Stimulated activated CD8-positive, alpha-beta memory T cell treated with anti-CD3 and anti-CD28 coated beads, Interleukin-4, amount 100 ng/mL, for 1 hour (primary cell): ENCODE measurements at regions not wholly inside any gene's neighbourhood (a gene's known extent, or its start where the extent isn't known, plus 50 kb on each side); places are given as distances from the start of the nearest gene placed in this dataset.

ENCODE experiments used
- DNase-seq, 2 donors: peaks; one replicate each; pipeline ENCODE4 v3.0.0-alpha.2; 2020; ENCODE audit warnings: low read depth in 2 of 2, low spot score in 1 of 2

DNA sequence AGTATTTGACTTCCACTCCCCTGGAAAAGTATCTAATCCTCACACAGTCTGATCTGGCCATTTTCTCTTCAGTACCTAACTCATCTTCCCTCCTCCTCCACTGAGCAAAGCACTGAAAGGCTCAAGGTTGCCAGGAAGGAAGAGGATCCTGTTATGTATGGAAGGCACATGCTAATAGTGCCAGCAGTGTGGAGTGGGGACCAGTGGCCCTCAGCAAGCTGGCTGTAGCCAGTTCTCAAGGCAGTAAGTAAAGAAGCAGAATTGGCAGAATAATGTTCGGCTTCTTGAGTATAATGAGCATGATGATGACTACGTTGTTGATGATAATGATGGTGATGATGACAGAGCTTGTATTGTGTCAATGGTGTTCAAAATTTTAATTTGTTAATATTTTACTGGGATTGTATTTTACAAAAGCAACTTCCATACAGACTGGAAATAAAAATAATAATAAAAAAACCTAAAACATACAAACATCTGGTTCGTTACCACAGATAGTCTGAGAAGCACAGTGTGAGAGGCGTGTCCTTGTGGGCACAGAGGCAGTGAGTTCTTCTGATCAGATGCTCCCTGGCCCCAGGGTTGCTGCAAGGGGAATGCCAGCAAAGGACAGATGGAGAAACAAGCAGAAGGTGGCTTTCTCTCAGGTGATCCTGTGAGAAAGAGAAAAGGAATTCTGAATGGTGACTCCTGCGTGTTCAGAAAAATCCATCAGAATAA, 528.8 kb downstream of the CMPK2 start:
- no peak for DNase-seq

DNA sequence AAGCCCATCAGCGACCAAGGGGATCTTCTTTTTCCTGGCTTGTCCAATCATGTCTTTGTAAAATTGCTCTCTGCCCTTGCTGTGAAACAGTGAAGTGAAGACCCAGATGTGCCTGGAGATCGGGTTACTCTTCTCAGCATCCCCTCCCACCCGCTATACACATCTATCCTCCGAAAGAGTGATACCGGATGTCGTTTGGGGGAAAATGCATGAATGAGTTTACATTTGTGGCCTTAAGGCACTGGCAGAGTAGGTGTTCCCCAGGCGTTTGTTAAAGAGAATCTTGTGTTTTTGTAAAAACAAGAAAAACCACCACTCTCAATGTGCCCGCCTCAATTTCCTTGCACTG, 528.3 kb downstream of the CMPK2 start:
- no peak for DNase-seq

DNA sequence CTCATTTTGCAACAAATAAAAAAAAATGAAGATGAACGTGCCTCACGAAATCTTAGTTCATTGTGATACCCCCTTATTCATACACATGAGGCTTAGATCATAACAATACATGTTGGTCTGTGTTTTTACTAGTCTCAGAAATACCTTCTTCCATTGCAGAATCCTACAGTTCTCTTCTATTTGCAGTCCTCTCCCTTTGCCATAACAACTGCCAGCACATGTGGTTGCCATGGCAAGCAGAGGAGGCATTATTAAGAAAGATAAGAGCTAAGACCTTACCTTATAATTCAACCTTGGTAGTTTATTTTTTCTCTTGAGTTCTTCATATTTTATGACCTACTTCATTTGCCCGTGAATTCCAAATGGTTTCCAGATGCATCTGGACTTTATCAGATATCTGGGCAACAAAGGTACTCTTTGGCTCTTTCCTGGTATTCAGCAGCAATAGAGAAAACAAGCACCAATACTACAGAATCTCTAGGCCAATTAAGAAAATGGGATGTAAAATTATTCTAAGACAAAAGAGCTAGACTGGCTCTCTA, 524.0 kb downstream of the CMPK2 start:
- no peak for DNase-seq

DNA sequence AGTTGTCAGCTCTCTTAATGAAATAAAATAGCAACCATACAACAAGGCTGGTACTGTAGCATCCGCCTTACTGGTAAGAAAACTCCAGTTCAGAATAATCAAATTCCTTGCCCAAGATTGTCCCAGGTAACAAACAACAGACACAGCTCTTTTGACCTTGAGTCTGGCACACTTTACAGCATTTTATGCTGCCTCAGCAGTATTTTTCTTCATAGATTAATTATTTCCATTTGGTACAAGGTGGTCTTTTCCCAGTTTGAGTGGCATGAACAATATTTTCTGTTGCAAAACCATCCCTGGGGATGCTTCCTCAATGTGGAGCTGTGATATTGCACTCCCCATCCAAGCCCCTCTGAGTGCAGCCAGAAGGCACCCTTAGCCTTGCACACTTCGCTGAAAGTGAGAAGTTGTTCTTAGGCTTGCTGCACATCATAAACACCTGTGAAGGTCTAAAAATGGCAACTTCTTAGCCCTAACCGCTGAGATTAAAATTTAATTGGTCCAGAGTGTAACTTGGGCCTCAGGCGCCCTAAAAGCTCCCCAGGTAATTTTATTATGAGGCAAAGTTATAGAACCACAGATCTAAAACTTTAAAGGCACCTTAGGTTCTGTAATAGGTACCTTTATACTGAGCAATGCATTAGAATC, 523.3 kb downstream of the CMPK2 start:
- DNase-seq: no peak

DNA sequence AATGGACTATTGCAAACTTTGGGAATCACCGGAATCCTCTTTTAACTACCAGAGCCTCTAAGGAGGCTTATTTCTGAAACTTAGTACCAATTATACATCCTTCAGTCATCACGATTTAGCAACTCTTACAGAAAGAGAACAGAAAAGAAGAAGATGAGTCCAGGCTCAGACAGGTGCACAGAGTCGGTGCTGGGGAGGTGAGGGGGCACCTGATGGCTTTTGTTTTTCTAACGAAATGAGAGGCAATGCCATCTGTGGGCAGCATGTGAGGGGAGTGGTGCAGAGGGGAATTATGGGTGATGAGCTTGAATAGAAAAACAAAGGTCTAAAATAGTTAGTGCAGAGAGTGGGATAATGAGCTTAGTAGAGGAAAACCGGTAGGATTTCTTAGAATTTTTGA, 522.6 kb downstream of the CMPK2 start:
- DNase-seq: no peak

DNA sequence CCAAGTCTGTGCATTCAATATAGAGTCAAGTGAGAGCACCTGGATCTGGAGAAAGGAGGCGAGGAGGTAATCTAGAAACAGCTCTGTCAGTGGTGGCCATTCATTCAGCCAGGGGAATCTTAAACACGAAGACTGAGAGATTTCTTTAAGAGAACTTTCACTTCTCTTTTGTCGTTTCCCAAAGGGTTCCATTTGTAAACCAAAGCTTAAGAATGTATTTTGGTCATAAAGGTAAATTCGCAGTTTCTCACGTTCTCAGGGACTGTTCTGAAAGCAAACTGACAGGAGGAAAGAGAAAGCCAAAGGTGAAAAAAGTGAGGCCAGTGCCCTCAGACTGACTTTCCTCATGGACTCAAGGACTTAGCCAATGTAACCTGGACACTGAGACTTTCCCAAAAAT, 513.5 kb downstream of the CMPK2 start:
- DNase-seq: no peak

DNA sequence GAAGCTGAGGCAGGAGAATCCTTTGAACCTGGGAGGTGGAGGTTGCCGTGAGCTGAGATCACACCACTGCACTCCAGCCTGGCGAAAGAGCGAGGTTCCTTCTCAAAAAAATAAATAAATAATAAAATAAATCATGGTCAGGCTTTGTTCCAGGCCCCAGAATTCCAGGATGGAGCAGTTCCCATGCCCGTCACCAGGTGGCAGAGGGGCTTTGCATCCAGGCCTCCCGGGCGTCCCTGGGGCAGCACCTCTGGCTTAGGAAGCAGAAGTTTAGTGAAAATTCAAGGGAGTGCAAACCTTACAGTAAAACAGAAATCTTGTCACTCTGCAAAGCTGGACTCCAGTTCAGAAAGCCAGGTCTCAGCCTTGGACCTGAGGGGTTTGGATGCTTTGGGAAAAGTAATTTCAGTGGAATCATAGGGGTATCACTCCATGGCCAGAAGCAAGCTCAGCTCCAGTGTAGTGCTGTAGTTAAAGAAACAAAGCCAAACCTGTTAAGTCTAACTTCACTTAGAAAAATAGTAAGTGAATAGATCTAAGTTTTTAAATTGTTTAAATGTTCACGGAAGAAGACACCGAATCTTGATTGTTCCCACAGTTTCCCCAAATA, 512.7 kb downstream of the CMPK2 start:
- no peak for DNase-seq

DNA sequence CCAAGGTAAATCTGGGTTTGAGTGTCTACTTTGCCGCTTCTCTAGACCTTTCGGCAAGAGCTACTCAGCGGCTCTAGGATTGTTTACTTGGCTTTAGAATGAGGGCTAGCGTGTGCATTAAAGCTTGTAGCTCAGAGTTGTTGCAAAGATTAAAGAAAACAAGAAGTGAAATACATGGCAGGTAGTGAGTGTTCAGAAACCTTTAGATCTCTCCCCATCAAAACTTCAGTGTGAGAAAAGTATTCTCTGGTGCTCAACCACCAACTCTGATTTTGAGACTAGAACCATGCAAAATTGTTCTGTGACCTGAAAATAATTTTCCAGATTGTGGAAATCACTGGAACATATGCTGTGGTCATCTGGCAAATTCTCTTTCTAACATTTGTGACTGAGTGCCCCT, 512.0 kb downstream of the CMPK2 start:
- no peak for DNase-seq

DNA sequence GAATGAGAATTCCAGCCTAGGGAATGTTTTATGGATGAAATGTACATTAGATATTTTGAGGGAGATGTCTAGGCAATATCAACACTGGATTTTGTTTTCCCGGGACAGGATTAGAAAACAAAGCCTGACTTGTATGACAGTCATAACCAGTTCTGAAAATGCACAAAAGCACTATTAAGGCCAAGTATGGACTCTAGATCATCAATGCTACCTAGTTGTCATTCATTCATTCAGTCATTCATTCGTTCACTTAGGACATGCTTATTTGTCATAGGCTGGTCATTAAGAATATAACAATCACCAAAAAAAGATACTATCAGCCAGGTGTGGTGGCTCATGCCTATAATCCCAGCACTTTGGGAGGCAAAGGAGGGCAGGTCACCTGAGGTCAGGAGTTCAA, 511.2 kb downstream of the CMPK2 start:
- DNase-seq: no peak

DNA sequence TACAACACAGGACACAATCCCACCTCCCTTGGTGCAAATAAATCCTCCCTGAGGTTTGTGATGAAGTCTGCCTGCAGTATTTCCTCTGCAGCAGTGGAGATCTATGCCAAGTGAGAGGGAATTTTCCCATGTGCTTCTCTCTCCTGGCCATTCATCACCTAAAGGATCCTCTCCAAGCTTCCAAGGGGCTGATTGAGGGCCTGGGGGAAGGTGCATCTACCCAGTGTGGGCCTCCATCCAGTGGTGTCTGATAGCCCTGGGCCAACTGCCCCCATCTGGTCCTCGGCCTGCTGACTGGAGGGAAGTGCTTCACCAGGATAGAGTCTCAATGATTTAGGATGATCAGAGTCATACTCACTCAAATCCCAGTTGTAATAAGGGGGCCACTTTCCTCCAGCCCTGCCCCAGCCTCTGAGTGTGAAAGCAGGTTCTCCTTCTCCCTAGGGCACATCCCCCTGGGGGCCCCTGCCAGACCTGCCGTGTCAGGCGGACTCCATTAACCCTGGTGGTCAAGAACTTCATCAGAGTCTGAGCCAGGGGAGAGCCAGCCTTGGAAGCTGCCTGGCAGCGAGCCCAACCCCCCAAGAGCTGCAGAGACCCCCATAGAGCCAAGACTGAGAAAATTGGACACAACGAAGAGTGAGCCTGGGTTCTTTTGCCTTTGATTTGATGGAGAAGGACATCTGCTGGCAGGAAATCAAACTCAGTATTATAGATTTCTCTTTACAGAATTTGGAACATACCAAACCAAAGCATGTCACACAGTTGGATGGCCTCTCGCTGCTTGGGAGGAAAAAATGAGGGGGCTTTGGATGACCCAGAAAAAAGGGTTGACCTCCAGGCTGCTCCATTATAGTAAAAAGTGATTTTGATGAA, 509.6 kb downstream of the CMPK2 start:
- DNase-seq: no peak

DNA sequence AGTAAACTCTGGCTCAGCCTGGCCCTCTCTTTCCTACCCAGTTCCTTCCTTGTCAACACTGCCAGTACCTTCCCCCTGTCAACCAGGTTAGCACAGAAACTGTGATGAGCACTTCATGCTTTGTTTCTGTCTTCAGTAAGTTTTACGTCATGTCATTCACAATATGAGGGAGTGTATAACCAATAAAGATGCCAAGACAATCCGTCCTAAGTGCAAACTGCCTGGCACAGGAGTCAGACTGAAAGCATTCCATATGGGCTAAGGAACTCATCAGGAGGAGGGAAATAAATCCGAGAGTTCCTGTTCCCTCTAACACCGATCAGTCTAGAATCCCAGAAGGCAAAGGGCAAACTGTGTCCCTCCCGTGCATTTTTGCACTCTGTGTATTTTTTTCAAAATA, 507.2 kb downstream of the CMPK2 start:
- DNase-seq: no peak

DNA sequence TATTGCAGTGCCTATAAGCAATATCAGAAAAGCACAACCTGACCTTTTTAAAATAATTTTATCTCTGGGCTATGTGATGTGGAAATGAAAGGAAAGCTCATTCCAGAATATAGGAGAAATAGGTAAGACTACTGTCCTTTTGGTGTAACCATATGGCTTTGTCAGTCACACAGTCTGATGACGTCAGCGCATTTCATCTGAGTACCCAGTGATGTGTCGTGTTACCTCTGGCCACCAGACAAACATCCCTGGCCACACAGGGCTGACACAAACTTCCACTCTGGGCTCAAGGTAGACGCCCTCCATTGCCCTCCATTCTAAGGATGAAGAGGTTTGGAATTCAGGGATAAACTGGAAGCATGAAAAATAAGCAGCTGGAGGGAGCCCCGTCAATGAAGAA, 506.7 kb downstream of the CMPK2 start:
- no peak for DNase-seq

DNA sequence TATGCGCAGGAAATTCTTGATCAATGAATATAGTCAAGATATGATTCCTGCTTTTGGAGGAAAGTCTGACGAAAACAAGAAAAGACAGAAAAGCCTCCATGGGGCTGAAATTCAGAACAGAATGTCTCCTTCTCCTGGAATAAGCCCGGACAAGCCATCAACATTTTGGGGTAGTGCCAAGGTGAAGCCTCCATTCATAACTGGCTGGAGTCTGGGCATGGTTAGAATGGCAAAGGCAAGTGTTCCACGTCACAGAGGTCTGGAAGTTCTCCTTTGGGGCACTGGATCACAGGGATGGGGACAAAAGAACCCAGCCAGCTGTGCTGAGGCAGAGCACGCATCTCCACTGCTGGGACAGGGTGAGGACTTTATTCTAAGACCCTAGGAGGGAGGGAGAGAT, 505.7 kb downstream of the CMPK2 start:
- DNase-seq: no peak

DNA sequence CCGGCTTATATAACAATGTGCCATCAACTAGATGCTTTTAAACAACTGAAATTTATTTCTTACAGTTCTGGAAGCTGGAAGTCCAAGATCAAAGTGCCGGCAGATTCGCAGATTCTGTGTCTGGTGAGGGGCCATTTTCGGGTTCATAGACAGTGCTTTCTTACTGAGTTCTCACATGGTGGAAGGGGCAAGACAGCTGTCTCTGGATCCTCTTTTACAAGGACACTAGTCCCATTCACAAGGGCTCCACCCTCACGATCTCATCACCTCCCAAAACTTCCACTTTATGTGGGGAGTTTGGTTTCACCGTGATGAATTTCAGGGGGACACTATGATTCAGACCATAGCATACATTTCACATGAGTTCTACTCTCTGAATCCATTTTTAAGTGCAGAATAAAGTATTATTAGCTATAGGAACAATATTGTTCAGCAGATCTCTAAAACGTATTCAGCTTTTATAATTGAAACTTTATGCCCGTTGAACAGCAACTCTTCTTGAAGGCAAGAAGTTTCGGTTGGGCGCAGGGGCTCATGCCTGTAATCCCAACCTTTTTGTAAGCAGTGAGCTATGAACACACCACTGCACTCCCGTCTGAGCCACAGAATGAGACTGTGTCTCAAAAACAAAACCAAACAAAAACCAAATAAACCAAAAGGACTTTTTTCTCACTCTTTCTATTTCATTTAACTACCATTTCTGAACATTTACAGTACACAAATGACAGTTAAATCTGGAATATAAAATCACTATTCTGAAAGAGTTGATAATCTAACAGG, 502.8 kb downstream of the CMPK2 start:
- DNase-seq: no peak

DNA sequence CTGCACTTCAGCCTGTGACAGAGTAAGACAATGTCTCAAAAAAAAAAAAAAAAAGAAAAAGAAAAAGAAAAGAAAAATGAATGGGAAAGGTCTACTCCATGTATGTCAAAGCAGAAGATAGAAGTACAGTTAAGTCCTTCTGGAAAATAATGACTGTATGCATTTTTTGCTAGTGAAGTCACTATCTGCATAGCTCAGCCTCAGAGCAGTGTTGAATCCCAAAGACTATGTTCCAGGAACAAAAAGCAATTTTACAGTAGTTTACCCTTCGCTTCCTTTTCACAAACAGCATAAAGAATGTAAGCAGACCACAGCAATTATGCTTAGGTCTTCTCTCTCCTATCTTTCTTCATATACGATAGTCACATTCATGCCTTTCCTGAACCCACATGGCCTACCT, 497.4 kb downstream of the CMPK2 start:
- DNase-seq: no peak

DNA sequence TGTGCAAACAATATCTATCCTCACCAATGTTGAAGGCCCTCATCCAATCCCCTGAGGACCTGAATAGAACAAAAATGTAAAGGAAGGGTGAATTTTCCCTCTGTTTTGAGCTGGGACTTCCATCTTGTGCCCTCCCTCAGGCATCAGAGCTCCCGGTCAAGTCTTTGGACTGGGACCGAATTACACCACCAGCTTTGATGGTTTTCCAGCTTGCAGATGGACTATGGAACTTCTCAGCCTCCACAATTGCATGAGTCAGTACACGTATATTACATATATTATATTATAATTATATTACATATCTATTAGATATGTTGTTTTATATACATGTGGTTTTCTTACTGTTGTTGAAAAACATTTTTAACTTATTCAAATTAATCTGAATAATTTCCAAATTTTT, 496.4 kb downstream of the CMPK2 start:
- DNase-seq: no peak

DNA sequence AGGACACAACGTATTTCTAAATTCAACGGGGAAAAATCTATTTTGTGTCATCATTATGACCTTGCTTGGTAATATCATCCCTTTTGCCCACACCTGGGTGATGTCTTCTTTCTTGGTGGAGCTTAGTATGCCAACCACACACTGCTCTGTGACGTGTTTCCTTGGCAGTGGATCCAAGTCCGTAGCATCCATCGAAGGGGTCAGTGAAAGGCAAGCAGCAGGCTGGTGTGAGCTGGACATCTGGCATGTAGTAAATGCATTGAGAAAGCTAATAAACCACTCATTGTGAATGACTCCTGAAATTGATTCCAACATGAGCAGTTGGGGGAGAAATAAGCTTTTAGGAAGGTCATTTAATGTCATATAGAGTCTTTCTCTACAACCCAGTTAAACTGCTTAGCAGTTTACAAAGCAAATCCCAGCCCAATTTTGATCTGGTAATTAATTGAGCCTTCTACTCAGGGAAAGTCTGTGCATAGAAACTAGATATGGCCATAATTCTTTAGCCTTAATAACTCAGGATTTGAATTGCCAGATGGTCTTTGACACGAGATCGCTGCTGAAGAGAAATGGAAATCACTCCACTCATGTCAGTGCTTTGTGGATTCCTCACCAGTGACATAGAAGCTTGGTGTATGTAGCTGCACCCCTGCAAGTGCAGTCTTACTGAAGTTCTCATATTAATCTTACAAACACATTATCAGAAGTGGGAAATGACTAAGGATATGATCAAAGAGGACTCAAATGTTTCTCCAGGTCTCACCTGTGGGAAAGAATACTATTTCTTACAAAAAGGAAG, 494.8 kb downstream of the CMPK2 start:
- DNase-seq: no peak

DNA sequence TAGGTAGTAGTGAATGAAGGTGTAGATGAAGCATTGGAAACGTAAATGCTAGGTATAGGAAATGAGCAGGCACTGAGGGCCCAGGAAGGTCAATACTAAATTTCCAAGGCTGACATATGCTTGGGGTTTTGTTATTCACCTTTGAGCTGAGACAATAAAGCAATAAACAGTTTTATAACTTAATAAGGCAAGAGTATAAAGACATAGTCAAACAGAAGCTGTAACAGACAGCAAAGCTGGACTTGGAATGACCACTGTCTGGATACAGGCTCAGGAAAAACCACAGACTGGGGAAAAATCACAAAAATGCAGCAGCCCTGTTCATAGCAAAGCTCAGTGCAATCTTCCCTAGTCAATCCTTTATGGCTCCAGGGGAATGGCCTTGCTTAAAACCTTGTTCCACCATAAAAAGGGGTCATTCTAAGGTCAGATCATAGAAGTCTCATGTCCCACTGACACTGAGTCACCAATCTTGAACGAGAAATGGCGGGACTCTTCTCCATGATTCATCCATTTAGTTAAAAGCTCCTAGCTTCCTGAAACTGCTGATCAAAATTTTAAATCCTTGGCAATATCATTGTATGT, 493.3 kb downstream of the CMPK2 start:
- no peak for DNase-seq

DNA sequence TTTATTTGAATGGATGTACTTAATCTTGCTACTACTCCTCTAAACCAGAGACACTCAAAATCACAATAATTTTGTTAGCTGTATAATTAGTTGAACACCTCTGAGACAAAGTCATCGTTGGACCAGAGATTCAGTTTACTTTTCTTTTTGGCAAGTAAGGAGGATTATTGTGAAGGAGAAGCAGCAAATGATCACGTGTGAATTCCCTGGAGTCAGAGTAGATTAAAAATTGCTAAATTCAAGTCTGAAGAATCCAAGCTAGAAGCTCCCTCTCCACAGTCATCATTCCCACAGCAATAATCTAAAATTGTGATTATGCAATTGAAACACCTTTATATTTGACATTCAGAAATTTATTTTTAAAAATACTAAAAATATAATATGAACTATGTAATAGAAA, 484.4 kb downstream of the CMPK2 start:
- DNase-seq: no peak

DNA sequence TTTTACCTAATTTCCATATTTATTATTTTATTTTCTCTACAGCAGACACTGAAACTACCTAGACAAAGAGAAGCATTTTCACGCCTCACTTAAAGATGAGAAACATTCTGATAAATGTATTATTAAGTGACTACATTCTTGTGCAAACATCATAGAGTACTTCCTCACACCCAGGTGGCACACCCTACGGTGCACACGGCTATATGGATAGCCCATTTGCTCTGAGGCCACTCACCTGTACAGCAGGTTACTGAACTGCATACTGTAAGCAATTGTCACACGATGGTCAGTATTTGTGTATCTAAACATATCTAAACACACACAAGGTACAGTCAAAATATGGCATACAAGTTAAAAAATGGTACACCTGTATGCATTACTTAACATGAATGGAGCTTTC, 481.4 kb downstream of the CMPK2 start:
- DNase-seq: no peak
